GM12864 (cell line): ENCODE measurements at regions not wholly inside any gene's neighbourhood (a gene's known extent, or its start where the extent isn't known, plus 50 kb on each side); places are given as distances from the start of the nearest gene placed in this dataset.

Source experiments
- DNase-seq: peaks from one replicate; pipeline ENCODE4 v3.0.0-alpha.2; 2011; ENCODE audit warnings: low read depth
- H3K4me3 ChIP-seq: 2 replicates; pipeline ENCODE4 v1.5.1; 2011; ENCODE audit warnings: mild to moderate bottlenecking, low read depth, low read length, control low read depth
- CTCF ChIP-seq: IDR thresholded peaks from 2 replicates; pipeline ENCODE4 v1.5.1; 2011; ENCODE audit warnings: low read depth, mild to moderate bottlenecking, moderate library complexity, low read length, control low read depth, inconsistent platforms; ENCODE audit errors: missing control alignments

GRCh38 chr1:181392613-181393220, 90.6 kb upstream of the CACNA1E start:
- TF ChIP-seq CTCF, result no peak
- no peak for DNase-seq
- H3K4me3 ChIP-seq, result no peak overlapping the region

GRCh38 chr1:181394766-181395165, 88.6 kb upstream of the CACNA1E start:
- DNase-seq, result no peak
- H3K4me3 ChIP-seq, result no peak overlapping the region
- TF ChIP-seq CTCF, result no peak

- no peak for TF ChIP-seq CTCF
- H3K4me3 ChIP-seq, result no peak overlapping the region
- no peak for DNase-seq
These were observed 87.1 kb upstream of the CACNA1E start for GRCh38 chr1:181396171-181396670.

- H3K4me3 ChIP-seq, result no peak overlapping the region
- no peak for TF ChIP-seq CTCF
- no peak for DNase-seq
These were observed 86.5 kb upstream of the CACNA1E start for GRCh38 chr1:181396811-181397210.

- peak; percentile 29 for DNase-seq
- no peak overlapping the region for H3K4me3 ChIP-seq
- TF ChIP-seq CTCF, result no peak
These were observed 85.5 kb upstream of the CACNA1E start for GRCh38 chr1:181397845-181398244.

GRCh38 chr1:181398544-181398943, 84.8 kb upstream of the CACNA1E start:
- no peak overlapping the region for H3K4me3 ChIP-seq
- peak; percentile 52 for DNase-seq
- TF ChIP-seq CTCF, result no peak

GRCh38 chr1:181405584-181405983, 77.7 kb upstream of the CACNA1E start:
- no peak overlapping the region for H3K4me3 ChIP-seq
- no peak for DNase-seq
- TF ChIP-seq CTCF, result no peak
